NCI-H460 (cell line): ENCODE measurements at regions not wholly inside any gene's neighbourhood (a gene's known extent, or its start where the extent isn't known, plus 50 kb on each side); places are given as distances from the start of the nearest gene placed in this dataset.
"Not testable (repeated sequence)": the region's sequence is repeated elsewhere in the genome, so short reads cannot be mapped to it uniquely, and the experiment has no call there.

Experiments used
- DNase-seq: peaks from one replicate; pipeline ENCODE4 v3.0.0-alpha.2; 2016; ENCODE audit warnings: low read depth; ENCODE audit errors: extremely low read depth

DNA sequence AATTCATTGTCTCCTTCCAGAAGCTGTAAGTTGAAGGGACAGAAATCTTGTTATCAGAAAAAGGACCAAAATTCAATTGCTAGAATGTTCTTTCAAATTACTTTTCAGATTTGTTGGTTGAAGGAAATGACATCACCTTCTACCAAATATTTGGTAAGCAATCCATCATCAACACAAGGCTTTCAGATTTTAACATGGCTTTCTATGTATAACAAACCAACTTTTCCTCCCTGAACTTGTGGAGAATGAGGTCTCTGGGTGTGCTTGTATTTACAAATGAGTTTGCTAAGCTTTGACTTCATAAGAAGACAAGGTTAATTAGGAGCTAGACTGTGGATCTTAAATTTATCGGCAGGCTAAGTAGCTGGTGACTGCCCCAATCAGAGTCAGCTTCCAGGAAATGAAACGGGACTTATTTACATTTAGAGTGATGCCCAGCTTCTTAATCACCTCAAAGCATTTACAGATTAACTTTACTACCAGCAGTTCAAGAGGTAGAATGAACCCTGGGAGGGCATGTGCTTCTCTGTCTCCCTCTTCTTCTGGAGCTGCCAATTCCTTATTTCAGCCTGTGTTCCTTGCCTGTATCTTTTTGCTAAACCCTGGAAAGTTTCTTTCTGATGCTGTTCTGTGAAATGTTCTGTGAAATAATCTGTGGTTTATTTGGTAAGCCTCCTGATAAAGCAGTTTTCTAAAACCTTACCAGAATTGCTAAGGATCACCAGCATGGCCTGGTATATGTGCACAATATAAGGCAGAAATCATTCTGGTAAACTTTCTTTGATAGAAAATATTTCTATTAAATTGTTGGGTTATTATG lies 248.8 kb upstream of the FZD8 start:
- no peak for DNase-seq

DNA sequence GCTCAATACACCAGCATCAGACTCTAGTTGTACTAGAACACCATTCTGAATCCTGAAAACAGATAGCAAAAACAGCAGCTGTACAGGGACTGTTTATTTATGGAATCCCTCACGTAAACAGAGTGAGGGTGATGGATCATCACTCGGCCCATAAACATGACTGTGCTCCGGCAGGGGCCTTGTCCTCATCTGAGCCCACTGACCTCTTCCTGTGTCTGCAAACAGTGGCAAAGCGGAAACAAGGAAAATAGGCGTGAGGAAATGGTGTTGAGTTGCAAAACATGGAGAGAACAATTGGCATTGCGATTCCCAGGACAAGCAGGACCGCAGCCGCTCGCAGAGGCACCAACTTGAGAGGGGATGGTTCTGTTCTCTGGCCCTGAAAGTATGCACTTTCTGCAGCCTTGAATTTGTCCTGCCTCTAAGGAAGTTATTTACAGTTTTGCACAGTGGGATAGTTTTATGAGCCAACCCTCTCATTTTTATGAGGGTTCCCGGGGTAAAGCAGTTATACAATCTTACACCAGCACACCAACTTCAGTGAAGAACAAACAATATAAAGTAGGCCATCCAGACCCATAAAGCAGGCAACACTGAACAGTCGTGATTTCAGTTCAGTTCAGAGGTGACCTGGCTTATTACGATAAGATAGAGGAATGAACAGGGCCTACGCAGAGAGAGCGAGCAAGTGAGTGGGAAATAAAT lies 248.0 kb upstream of the FZD8 start:
- DNase-seq: no peak

DNA sequence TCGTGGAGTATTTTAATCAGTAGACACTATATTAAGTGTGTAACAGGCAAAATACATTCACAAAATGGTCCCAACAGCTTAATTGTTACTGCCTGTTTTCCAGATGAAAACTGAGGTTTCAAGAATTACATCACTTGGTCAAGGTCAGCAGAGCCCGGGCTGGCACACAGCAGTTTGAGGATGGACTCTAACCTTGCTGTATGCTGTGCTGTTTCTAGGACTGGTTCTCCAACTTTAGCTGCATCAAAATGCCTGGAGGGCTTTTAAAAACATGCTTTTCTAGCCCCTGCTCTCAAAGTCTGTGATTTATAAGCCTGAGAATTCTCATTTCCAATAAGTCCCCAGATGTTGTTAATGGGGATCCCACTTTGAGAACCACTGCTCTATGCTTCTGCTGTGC lies 247.1 kb upstream of the FZD8 start:
- no peak for DNase-seq

DNA sequence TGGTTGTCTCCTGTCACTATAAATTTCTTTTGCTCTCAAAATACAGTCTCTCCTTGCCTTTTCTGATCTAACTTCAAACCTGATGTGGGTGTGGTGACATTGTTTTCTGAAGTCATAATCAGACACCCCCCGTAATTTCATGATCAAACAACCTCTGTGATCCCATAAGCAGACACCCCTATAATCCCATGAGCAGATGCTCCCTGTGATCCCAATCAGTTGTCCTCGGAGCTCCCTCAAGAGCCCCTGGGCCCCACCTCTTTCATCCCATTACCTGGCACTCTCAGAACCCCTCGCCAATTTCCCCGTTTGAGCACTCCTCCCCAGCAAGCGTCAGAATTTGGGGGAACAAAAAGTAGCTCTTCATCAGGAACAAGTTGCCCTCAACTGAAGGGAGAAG lies 246.3 kb upstream of the FZD8 start:
- no peak for DNase-seq

DNA sequence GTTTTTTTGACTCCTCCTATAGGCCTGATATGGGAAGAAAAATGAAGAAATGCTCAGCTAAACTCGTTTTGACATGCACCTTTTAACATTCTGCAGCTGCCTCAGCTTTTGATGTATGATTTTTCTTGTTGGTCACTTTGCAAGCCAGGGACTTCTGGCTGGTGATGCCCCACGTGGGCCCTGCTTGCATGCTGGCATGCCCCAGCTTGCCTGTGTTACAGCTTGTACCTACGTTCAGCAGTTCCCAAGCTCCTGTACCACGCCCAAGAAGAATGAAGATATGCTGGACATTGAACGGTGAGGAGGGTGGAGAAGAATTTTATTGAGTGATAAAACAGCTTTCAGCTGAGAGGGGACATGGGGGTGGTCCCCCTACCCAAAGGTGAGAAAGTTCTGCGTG lies 245.6 kb upstream of the FZD8 start:
- no peak for DNase-seq

DNA sequence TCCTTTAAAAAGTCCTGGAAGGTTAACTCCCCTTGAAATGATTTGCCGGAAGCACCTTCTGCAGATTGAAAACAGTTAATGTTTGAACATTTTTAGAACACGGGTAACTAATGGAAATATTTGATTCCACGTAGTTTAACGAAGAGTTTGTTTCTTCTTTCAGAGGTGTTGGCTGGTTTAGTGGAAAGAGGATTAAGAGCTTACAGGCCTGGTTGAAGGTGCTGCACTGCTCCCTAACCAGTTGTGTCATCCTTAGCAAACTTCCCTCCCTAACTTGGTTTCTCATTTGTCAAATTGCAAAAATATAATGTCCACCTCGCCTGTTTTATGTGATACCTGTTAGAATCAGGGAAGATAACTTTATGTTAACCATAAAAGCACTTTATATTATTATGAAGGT lies 243.0 kb upstream of the FZD8 start:
- no peak for DNase-seq

DNA sequence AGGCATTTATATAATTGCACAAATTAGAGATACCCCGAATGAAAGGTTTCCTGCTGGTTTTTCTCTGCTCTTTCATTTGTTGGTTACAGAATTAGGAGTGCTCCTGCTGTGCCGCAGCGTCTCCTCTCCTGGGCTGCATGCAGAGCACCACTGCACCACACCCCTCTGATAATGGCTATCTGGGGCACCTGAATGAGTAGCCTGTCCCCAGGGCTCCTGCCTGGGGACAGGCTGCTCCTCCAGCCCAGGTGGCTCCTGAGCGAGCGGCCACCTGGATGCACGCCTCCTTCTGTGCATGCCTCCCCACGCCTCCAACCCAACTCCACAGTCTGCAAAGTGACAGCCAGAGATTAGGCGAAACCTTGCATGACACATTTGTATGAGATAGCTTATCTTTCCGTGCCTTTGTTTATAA lies 242.6 kb upstream of the FZD8 start:
- DNase-seq: no peak

DNA sequence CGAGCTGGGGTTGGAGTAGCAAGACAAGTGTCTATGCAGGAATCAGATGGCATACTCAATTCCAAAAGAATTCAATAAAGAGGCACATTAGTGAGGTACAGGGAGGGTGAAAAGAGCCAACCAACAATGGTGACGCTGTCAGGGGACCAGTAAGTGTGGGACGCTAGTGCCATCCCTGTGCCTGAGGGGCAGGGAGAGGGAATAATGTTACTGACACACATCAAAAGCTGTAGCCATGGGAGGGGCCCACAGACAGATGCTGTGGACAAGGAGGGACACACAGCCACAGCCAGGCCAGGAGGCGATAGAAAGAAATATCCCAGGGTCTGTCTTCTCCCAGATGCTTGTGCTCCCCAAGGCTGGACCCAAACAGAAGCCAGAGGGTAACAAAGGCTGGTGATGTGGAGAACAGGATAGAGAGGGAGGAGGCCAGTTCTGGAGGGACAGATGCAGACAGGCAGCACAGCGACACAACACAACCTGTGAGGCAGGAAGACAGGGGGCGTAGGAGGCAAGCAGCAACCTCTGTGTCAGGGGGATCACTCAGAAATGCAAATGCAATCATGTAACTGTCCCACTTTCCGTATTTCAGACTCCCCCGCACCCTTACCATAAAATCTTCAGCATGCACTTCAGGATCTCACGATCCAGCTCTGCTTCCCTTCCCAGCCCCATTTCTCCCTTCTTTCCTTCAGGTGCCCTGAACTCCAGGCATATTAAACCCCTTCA lies 240.5 kb upstream of the FZD8 start:
- no peak for DNase-seq

DNA sequence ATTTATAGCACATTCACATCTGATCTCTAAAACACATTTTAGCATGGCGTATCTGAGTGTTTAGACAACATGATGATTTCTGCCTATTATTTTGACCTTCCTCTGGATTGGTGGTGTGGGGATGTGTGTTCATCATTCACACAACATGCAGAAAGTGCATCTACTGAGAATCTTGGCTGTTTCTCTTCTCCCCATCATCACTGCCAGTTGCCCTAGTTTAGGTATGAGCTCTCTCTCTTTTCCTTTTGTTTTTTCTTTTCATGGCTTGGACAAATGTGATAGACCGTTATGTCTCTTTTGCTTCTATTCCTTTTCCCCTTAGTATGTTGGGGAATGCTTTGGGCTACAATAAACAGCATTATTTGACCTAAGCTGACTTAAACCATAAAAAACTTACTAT lies 239.2 kb upstream of the FZD8 start:
- no peak for DNase-seq

DNA sequence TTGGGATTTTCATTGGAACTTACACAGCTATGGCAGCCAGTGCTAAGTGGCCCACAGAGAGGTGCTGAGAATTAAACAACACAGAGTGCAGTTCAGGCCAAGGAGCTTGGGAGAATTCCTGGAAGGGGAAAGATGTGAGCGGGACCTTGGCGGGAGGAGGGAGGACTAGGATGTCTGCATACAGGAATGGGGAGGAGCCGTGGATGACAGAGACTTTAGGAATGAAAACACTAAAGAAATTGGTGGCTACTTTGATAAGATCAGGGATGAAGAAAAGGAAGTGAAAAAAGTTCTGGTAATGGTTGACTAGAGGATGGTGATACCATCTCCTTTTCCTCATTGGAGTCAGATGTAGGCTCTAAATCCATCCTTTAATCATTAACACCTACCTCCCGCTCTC lies 234.2 kb upstream of the FZD8 start:
- DNase-seq: no peak

DNA sequence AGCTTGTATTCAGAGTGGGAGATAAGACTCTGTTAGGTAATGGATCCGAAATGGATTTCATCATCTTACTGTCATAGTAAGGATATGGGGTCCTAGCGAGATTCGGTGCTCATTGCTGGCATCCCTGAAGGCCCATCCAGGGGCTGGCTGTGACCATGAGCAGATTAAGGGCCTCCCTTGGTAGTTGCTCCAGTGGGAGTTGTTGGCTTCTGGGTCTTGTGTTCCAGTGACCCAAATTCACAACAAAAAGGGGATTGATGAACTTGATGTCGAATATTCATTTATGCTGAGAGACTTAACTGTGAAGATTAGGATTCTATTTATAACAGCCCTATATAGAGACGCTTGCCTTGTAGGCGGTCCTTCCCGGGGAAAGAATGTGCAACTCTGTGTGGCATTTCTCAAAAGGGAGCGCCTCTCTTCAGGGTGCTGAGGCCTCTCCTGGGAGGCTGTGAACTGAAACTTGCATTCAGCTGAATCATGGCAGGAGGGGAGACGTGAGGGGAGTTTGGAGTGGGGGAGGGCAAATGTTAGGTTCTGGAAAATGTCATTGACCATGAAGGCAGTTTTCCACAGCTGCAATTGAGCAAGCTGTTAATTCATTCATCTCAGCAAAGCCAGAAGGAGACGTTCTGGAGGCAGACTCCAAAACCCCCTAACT lies 233.1 kb upstream of the FZD8 start:
- peak; percentile 43 for DNase-seq

DNA sequence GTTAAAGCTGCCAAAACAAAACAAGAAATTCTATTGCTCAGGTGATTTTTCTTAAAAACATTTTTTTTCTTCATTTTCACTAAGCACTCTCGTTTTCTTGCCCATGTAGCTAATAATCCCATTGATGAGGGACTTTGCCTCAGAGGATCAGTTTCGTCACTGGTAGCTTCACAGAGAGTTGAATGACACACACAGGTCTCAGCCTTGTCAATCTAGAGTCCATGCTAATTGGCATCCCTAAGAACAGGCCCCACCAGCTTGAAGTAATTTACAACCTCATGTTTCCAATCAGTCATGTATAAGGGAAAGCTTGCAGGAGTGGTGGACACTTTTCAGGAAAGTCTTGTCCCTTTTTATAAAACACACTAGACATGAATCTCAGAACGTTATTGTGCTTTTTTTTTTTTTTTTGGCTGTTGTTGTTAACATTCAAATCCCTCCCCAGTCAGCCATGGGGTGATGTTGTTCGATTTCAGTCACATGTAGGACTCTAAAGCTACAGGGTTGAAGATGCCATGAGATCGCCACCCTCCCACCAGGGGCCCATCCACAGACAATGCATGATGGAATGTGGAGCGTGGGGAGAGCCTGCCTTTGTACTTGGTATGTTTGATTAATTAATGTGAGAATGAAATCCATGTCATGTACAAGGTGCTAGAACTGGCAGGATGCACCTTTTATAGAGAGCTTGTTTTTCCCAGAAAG lies 232.4 kb upstream of the FZD8 start:
- no peak for DNase-seq

DNA sequence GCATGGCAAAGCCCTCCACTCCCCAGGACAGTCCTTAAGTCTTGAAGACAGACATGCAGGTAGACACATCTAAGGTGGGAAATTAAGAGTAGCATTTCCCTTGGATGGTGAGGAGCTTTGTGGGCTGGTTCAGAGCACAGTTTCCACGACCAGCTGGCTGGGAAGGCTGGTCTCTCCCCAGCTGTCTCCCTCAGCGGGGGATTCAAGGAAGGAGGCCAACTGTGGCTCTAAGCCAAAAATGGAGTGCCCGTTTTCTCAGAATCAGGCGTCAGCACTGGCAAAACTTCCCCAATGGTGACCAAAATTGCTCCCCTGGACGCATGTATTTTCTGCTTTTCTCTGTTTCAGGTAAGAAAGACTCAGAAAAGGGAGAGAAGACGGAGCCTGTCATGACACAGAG lies 230.6 kb upstream of the FZD8 start:
- DNase-seq: no peak

DNA sequence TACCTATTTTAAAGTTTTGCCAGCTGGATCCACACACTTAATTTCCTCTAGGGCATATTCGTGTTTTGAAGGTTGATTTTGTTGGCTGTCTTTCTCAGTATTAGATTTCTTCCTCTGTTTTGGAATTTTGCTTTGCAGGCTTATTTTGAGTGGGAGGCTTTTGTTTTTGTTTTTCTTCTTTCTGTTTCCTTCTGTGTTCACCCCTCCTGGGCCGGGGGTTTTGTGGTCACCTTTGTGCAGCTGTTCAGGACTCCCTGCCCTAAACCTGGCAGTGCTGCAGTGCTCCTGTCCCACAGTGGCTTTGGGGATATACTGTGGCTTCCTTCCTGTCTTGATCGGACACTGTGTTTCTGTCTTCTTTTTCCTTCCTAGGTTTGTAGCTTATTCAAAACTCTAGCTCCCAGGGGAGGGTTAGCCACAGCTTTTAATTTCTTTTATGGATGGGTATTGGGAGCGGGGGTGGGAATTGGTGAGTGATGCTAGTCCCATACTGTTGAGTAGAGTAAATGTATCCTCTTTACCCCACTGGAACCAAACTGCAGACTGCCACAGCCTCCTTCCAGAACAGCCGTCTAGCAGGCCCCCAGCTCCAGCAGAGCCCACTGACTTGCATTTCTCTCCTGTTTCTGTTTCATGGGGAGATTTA lies 228.7 kb upstream of the FZD8 start:
- no peak for DNase-seq

DNA sequence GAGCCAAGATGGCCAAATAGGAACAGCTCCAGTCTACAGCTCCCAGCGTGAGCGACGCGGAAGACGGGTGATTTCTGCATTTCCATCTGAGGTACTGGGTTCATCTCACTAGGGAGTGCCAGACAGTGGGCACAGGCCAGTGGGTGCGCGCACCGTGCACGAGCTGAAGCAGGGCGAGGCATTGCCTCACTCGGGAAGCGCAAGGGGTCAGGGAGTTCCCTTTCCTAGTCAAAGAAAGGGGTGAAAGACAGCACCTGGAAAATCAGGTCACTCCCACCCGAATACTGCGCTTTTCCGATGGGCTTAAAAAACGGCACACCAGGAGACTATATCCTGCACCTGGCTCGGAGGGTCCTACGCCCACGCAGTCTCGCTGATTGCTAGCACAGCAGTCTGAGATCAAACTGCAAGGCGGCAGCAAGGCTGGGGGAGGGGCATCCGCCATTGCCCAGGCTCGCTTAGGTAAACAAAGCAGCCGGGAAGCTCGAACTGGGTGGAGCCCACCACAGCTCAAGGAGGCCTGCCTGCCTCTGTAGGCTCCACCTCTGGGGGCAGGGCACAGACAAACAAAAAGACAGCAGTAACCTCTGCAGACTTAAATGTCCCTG lies 216.7 kb upstream of the FZD8 start:
- not testable (repeated sequence) for DNase-seq

DNA sequence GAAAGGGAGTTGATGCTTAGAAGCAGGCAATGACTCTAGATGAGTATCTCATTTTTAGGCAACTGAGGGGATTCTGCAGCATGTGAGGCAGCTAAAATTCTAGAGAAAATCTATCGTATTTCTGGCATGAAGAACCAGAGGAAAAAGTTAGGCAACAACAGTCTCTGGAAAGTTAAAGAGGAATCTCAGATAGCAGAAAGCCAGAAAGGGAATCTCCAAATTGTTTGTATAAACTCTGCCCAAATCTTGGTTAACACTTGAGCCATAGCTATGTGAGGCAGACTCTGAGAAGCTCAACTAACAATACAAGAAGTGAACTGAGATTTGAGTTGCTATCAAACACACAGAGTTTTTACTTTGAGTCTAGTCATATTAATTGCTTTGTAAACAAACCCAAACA lies 215.8 kb upstream of the FZD8 start:
- DNase-seq: no peak

DNA sequence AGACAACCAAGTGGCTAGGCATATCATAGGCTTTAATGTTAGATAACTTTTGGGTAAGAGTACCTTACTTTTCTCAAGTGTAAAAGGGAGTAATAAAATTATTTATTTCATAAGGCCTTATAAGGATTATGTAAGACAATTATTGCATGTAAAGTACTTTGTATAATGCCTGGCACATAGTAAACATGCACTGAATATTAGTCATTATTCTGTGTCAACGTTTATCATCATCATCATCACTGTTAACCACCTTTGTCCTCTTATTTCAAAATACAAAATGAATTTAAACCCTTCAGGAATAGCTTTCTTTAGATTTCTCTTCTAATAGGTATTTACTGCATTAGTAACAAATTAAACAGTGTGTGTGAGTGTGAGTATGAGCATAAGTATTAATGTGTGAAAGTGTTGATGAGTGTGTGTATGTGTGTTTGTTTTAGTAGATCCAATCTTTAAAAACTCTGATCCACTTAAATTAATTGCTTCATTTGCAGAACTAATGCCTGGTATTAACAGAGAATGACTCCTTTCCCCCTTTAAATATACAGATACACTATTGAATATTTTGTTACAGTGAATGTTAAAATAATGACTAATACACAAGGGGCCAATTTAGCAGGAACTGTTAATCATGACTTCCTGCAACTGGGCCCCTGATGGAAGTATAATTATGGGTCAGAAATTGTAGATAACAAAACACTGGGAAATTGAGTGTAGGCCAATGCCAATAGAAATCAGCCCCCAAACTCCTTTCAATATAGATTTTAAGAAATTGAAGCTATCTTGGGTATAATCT lies 213.3 kb upstream of the FZD8 start:
- DNase-seq: no peak

DNA sequence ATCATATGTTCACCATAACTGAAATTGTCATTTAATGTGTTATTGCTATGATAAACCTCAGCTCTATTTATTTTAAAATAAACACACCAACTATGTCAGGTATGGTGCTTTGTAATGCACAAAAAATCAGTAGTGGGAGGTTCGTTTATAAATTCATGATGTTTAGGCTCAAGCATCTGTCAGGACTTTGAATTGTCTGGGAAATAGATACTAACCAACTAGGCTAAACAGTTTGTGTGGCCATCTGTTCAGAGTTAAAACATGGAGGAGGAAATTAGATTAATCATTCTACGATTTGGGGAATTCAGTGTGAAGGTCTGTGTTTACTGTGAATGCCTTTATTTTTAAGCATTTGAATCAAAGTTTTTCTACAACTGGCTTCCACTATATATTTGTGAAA lies 212.6 kb upstream of the FZD8 start:
- DNase-seq: no peak

DNA sequence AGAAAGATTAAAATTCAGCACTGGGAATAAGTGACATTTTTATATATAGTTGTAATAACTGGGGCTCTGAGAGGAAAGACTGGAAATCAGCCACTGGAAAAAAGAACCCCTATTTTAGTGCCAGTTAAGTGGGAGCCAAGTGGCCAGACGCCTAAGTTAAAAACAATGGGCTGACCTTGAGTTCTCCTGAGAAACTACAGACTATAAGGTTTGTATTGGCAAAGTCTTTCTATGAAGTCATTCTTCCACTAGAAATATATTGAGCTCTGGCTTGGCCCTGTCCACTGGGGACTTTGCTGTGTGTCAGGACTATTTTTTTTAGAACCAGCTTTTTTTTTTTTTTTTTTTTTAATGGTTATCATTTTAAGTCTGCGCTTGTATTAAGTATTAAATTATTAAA lies 210.6 kb upstream of the FZD8 start:
- no peak for DNase-seq
